Sigmoid colon (tissue), 4 donors: ENCODE measurements at regions not wholly inside any gene's neighbourhood (a gene's known extent, or its start where the extent isn't known, plus 50 kb on each side); places are given as distances from the start of the nearest gene placed in this dataset.

Experiments used
- EP300 ChIP-seq, 4 donors: sonication (generic); formaldehyde crosslinking; IDR thresholded peaks; one replicate each; pipeline ENCODE4 v1.6.1; 2017; ENCODE audit warnings: antibody characterized with exemption in 4 of 4
- POLR2A ChIP-seq, 2 donors: fragments of 450-650 bp; IDR thresholded peaks; one replicate each; pipeline ENCODE4 v1.6.1; 2016; ENCODE audit warnings: antibody characterized with exemption in 2 of 2, mild to moderate bottlenecking in 2 of 2, moderate library complexity in 2 of 2
- POLR2AphosphoS5 ChIP-seq, 4 donors: sonication (generic); formaldehyde crosslinking; IDR thresholded peaks; one replicate each; pipeline ENCODE4 v1.6.1; 2017; ENCODE audit warnings: antibody characterized with exemption in 4 of 4
- TF ChIP-seq, protein P1 (sequence below), 4 experiments: fragments of 450-650 bp in 3 of 4; fragments of 200-600 bp in 1 of 4; IDR thresholded peaks; one replicate each; pipeline ENCODE4 v1.5.1; 2016 to 2019; ENCODE audit warnings: antibody characterized with exemption in 4 of 4, mild to moderate bottlenecking in 3 of 4, moderate library complexity in 2 of 4

DNA sequence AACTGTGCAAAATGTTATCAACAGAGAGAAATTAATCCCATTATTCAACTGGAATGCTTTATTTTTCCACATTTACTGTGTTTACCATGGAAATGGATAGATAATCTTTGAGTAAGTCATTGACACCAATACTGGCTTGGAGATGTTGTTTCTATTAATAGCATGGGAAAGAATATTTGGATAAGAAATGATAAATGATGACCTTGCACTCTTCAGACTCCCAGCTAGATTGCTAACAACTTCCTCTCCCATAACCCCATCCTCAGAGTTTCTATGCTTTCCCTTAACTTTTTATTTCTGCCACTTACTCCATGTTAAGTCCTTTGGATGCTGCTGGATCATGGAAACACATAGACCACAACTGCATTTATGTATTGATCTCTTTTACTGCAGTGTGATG, 182.5 kb downstream of the FNDC1 start:
- TF ChIP-seq, protein P1, sequence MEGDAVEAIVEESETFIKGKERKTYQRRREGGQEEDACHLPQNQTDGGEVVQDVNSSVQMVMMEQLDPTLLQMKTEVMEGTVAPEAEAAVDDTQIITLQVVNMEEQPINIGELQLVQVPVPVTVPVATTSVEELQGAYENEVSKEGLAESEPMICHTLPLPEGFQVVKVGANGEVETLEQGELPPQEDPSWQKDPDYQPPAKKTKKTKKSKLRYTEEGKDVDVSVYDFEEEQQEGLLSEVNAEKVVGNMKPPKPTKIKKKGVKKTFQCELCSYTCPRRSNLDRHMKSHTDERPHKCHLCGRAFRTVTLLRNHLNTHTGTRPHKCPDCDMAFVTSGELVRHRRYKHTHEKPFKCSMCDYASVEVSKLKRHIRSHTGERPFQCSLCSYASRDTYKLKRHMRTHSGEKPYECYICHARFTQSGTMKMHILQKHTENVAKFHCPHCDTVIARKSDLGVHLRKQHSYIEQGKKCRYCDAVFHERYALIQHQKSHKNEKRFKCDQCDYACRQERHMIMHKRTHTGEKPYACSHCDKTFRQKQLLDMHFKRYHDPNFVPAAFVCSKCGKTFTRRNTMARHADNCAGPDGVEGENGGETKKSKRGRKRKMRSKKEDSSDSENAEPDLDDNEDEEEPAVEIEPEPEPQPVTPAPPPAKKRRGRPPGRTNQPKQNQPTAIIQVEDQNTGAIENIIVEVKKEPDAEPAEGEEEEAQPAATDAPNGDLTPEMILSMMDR (IDR thresholded peaks at IDR 0.05): no peak
- TF ChIP-seq EP300 (IDR thresholded peaks at IDR 0.05): no peak
- TF ChIP-seq POLR2AphosphoS5 (IDR thresholded peaks at IDR 0.05): no peak
- no peak for TF ChIP-seq POLR2A (IDR thresholded peaks at IDR 0.05)
